HepG2 (cell line): ENCODE measurements at regions not wholly inside any gene's neighbourhood (a gene's known extent, or its start where the extent isn't known, plus 50 kb on each side); places are given as distances from the start of the nearest gene placed in this dataset.

Experiments
- ATAC-seq: fragments of 200-7000 bp; cut with Tn5 transposase; 3 replicates; pipeline ENCODE4 v1.9.1; 2020; ENCODE audit warnings: mild to moderate bottlenecking, moderate library complexity
- BruUV-seq: library from RNA; stranded (reverse); fragments of 400-500 nt; replicated peaks from 2 replicates; lab custom pipeline; 2021; lab: Mats Ljungman, UMichigan
- CTCF ChIA-PET: fragments of 300-600 bp; formaldehyde crosslinking; extraction: SDS; loops from one replicate; lab custom pipeline; 2021; ENCODE audit warnings: low total read pairs, inconsistent platforms, low intra/inter-chr PET ratio; lab: Yijun Ruan, JAX
- POLR2A ChIA-PET: fragments of 350-600 bp; sonication (Branson Sonifier 250); formaldehyde crosslinking; loops from one replicate; lab custom pipeline; 2020; ENCODE audit warnings: antibody characterized with exemption, inconsistent platforms; lab: Yijun Ruan, JAX
- DNase-seq: peaks from one replicate; pipeline ENCODE4 v3.0.0-alpha.2; 2015; ENCODE audit warnings: low spot score
- FAIRE-seq: peaks from 3 replicates; lab custom pipeline; 2011; peaks lifted over from hg19 to GRCh38; lab: Jason Lieb, UNC
- H2AFZ ChIP-seq: one replicate; pipeline ENCODE4 v1.6.1; 2011; ENCODE audit warnings: low read length, inconsistent platforms
- H3K27ac ChIP-seq: fragments of 300-600 bp; 3 replicates; pipeline ENCODE4 v1.8.0; 2011; ENCODE audit warnings: mixed run types, mild to moderate bottlenecking, mixed read lengths, low read length, inconsistent platforms; ENCODE audit not compliant: insufficient read depth; ENCODE audit errors: extremely low read length
- H3K27me3 ChIP-seq, 2 experiments: fragments of 200-600 bp in 1 of 2; 2 replicates in 1 of 2; 3 replicates in 1 of 2; pipeline versions ENCODE4 v1.6.0 to v1.8.0; 2011; ENCODE audit warnings: low read length in 2 of 2, mild to moderate bottlenecking in 2 of 2, moderate library complexity in 2 of 2, inconsistent platforms in 1 of 2; ENCODE audit not compliant: insufficient read depth in 2 of 2, control insufficient read depth in 1 of 2
- H3K36me3 ChIP-seq, 2 experiments: fragments of 200-600 bp in 1 of 2; replicated peaks in 1 of 2; 2 replicates in 1 of 2; 3 replicates in 1 of 2; pipeline versions ENCODE4 v1.5.1 to v1.8.0; 2011; ENCODE audit warnings: low read length in 2 of 2, inconsistent platforms in 1 of 2; ENCODE audit not compliant: insufficient read depth in 2 of 2, control insufficient read depth in 1 of 2
- H3K4me1 ChIP-seq: 2 replicates; pipeline ENCODE4 v1.5.1; 2012; ENCODE audit warnings: low read length, inconsistent platforms; ENCODE audit not compliant: insufficient read depth
- H3K4me2 ChIP-seq: 2 replicates; pipeline ENCODE4 v1.6.0; 2011; ENCODE audit warnings: low read depth, low read length, inconsistent platforms
- H3K4me3 ChIP-seq, 3 experiments: fragments of 200-600 bp in 1 of 3; sonication (generic), shearing (Covaris generic) in 1 of 3; replicated peaks in 1 of 3; 2 replicates each; pipeline ENCODE4 v1.5.1; 2011 to 2016; ENCODE audit warnings: low read length in 3 of 3, inconsistent platforms in 2 of 3, low read depth in 2 of 3, mild to moderate bottlenecking in 2 of 3, control low read depth in 1 of 3, mixed read lengths in 1 of 3; ENCODE audit not compliant: insufficient read depth in 1 of 3
- H3K79me2 ChIP-seq: one replicate; pipeline ENCODE4 v1.6.1; 2011; ENCODE audit warnings: low read length, inconsistent platforms; ENCODE audit not compliant: insufficient read depth
- H3K9ac ChIP-seq: 2 replicates; pipeline ENCODE4 v1.6.0; 2011; ENCODE audit warnings: mild to moderate bottlenecking, low read depth, low read length, inconsistent platforms; ENCODE audit not compliant: insufficient read depth
- H3K9me3 ChIP-seq: 2 replicates; pipeline ENCODE4 v1.5.1; 2012; ENCODE audit warnings: mild to moderate bottlenecking, low read length
- H4K20me1 ChIP-seq: 2 replicates; pipeline ENCODE4 v1.6.0; 2011; ENCODE audit warnings: inconsistent platforms, mild to moderate bottlenecking, low read length, moderate library complexity; ENCODE audit not compliant: insufficient read depth
- CAMTA2 ChIP-seq: sonication (generic); formaldehyde crosslinking; IDR thresholded peaks from 2 replicates; pipeline ENCODE4 v1.4.0; 2020; ENCODE audit warnings: mild to moderate bottlenecking, missing genetic modification reagents, borderline replicate concordance
- NR2C2 ChIP-seq: sonication (generic); formaldehyde crosslinking; IDR thresholded peaks from 2 replicates; pipeline ENCODE4 v1.4.0; 2020; ENCODE audit warnings: missing genetic modification reagents, mild to moderate bottlenecking, moderate library complexity, borderline replicate concordance
- RORA ChIP-seq: sonication (generic); formaldehyde crosslinking; IDR thresholded peaks from 2 replicates; pipeline ENCODE4 v1.5.0; 2020; ENCODE audit warnings: mild to moderate bottlenecking, missing genetic modification reagents, moderate library complexity
- ZFP36 ChIP-seq: fragments of 150-350 bp; IDR thresholded peaks from 2 replicates; pipeline ENCODE4 v1.6.1; 2018; ENCODE audit warnings: borderline replicate concordance, low read length, low read depth; ENCODE audit not compliant: partially characterized antibody
- ZFP91 ChIP-seq: sonication (generic); formaldehyde crosslinking; IDR thresholded peaks from 2 replicates; pipeline ENCODE4 v1.9.0; 2022; ENCODE audit warnings: missing genetic modification reagents, mild to moderate bottlenecking, borderline replicate concordance
- ZNF530 ChIP-seq: sonication (generic); formaldehyde crosslinking; IDR thresholded peaks from 2 replicates; pipeline ENCODE4 v1.5.0; 2020; ENCODE audit warnings: low read depth, mild to moderate bottlenecking, missing genetic modification reagents
- ZNF766 ChIP-seq: sonication (generic); formaldehyde crosslinking; IDR thresholded peaks from 2 replicates; pipeline ENCODE4 v1.5.0; 2020; ENCODE audit warnings: missing genetic modification reagents, borderline replicate concordance
- WGBS: methylation state at CpG from one replicate; pipeline ENCODE4 v1.1.6; 2017; ENCODE audit warnings: low lambda C conversion rate; 5-methylcytosine and 5-hydroxymethylcytosine counted together
- in situ Hi-C: cut with HindIII; loops from 2 replicates; pipeline ENCODE4 v1.10.0; 2017; ENCODE audit warnings: low pct_unique_long_range_greater_than_20kb; ENCODE audit not compliant: extremely low pct_ligation_motif_present
- intact Hi-C: fragments of 100-400 bp; cut with micrococcal nuclease; formaldehyde crosslinking; loops from one replicate; pipeline ENCODE4 v1.10.0; 2022; ENCODE audit not compliant: unreplicated experiment
- TF ChIP-seq, protein P1 (sequence below): sonication (generic); formaldehyde crosslinking; IDR thresholded peaks from 2 replicates; pipeline ENCODE4 v1.4.0; 2020; ENCODE audit warnings: missing genetic modification reagents
- TF ChIP-seq, protein P2 (sequence below): sonication (generic); formaldehyde crosslinking; IDR thresholded peaks from 2 replicates; pipeline ENCODE4 v1.5.0; 2020; ENCODE audit warnings: mild to moderate bottlenecking, missing genetic modification reagents
- TF ChIP-seq, protein P3 (sequence below): sonication (generic); formaldehyde crosslinking; IDR thresholded peaks from 2 replicates; pipeline ENCODE4 v1.5.1; 2020; ENCODE audit warnings: missing genetic modification reagents, mild to moderate bottlenecking, borderline replicate concordance
- TF ChIP-seq, protein P4 (sequence below): sonication (generic); formaldehyde crosslinking; IDR thresholded peaks from 2 replicates; pipeline ENCODE4 v1.5.0; 2020; ENCODE audit warnings: missing genetic modification reagents

DNA sequence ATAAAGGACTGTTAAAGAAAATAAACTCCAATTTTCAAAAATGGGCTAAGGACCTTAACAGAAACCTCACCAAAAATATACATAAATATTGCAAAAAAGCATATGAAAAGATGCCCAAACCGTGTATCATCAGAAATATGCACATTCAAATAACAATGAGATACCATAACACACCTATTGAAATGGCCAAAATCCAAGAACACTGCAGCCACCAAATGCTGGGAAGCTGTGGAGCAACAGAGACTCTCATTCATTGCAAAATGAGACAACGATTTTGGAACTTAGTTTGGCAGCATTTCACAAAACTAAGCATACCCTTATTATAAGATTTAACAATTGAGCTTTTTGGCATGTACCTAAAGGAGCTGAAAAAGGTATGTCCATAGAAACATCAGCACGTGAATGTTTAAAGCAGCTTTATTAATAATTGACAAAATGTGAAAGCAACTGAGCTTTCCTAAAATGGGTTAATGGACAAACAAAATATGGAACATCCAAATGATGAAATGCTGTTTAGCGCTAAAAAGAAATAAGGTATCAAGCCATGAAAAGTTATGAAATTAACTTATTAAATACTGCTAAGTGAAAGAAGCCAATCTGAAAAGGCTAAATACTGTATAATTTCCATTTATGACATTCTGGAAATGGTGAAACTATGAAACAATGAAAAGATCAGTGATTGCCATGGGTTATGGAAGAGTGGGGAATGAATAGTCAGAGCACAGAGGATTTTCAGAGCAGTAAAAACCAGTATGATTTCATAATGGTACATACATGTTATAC lies 592.6 kb upstream of the ADGRB3 start:
- H4K20me1 ChIP-seq, result no peaks in the 10 kb centered on the region
- H3K9me3 ChIP-seq, result no peaks in the 10 kb centered on the region
- H3K27ac ChIP-seq, result no peak overlapping the region
- H3K36me3 ChIP-seq, result no peaks in the 10 kb centered on the region
- no peak for ATAC-seq
- CTCF ChIA-PET, result no interaction called here
- BruUV-seq, result no TSS peak
- H3K9ac ChIP-seq, result no peak overlapping the region
- in situ Hi-C loops (no loop called here), intact Hi-C loops (no loop called here)
- H3K4me3 ChIP-seq, result no peak overlapping the region
- FAIRE-seq, result no peak
- POLR2A ChIA-PET, result no interaction called here
- no peaks in the 10 kb centered on the region for H3K4me1 ChIP-seq
- DNase-seq, result no peak
- no peaks in the 10 kb centered on the region for H3K79me2 ChIP-seq
- no peak overlapping the region for H2AFZ ChIP-seq
- WGBS, result 23% methylated on average over 4 of the region's 4 CpGs
- H3K27me3 ChIP-seq, result no peaks in the 10 kb centered on the region
- no peak overlapping the region for H3K4me2 ChIP-seq
- TF ChIP-seq, protein P1, sequence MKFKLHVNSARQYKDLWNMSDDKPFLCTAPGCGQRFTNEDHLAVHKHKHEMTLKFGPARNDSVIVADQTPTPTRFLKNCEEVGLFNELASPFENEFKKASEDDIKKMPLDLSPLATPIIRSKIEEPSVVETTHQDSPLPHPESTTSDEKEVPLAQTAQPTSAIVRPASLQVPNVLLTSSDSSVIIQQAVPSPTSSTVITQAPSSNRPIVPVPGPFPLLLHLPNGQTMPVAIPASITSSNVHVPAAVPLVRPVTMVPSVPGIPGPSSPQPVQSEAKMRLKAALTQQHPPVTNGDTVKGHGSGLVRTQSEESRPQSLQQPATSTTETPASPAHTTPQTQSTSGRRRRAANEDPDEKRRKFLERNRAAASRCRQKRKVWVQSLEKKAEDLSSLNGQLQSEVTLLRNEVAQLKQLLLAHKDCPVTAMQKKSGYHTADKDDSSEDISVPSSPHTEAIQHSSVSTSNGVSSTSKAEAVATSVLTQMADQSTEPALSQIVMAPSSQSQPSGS (CRISPR knock-in tag), result no peak
- no peak for TF ChIP-seq CAMTA2 (CRISPR knock-in tag)
- TF ChIP-seq RORA, result no peak
- TF ChIP-seq ZFP91 (CRISPR knock-in tag), result no peak
- TF ChIP-seq ZNF766, result no peak
- TF ChIP-seq ZNF530 (CRISPR knock-in tag), result no peak
- TF ChIP-seq, protein P2, sequence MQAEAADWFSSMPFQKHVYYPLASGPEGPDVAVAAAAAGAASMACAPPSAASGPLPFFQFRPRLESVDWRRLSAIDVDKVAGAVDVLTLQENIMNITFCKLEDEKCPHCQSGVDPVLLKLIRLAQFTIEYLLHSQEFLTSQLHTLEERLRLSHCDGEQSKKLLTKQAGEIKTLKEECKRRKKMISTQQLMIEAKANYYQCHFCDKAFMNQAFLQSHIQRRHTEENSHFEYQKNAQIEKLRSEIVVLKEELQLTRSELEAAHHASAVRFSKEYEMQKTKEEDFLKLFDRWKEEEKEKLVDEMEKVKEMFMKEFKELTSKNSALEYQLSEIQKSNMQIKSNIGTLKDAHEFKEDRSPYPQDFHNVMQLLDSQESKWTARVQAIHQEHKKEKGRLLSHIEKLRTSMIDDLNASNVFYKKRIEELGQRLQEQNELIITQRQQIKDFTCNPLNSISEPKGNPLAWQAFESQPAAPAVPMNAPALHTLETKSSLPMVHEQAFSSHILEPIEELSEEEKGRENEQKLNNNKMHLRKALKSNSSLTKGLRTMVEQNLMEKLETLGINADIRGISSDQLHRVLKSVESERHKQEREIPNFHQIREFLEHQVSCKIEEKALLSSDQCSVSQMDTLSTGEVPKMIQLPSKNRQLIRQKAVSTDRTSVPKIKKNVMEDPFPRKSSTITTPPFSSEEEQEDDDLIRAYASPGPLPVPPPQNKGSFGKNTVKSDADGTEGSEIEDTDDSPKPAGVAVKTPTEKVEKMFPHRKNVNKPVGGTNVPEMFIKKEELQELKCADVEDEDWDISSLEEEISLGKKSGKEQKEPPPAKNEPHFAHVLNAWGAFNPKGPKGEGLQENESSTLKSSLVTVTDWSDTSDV (CRISPR knock-in tag), result no peak
- TF ChIP-seq NR2C2 (CRISPR knock-in tag), result no peak
- TF ChIP-seq, protein P3, sequence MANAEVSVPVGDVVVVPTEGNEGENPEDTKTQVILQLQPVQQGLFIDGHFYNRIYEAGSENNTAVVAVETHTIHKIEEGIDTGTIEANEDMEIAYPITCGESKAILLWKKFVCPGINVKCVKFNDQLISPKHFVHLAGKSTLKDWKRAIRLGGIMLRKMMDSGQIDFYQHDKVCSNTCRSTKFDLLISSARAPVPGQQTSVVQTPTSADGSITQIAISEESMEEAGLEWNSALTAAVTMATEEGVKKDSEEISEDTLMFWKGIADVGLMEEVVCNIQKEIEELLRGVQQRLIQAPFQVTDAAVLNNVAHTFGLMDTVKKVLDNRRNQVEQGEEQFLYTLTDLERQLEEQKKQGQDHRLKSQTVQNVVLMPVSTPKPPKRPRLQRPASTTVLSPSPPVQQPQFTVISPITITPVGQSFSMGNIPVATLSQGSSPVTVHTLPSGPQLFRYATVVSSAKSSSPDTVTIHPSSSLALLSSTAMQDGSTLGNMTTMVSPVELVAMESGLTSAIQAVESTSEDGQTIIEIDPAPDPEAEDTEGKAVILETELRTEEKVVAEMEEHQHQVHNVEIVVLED, result no peak
- TF ChIP-seq, protein P4, sequence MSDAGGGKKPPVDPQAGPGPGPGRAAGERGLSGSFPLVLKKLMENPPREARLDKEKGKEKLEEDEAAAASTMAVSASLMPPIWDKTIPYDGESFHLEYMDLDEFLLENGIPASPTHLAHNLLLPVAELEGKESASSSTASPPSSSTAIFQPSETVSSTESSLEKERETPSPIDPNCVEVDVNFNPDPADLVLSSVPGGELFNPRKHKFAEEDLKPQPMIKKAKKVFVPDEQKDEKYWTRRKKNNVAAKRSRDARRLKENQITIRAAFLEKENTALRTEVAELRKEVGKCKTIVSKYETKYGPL (CRISPR knock-in tag), result no peak
- TF ChIP-seq ZFP36, result no peak
